ENCODE measurements at regions not wholly inside any gene's neighbourhood (a gene's known extent, or its start where the extent isn't known, plus 50 kb on each side); places are given as distances from the start of the nearest gene placed in this dataset.

GRCh38 chr1:30535595-30536325, 187.6 kb downstream of the MATN1 start:
- Histone ChIP-seq H3K27ac (ENCODE audit: insufficient read depth, low read length, poor library complexity, severe bottlenecking) (no peak overlapping the region), H3K9me3 (ENCODE audit: control insufficient read depth, low read length) (no peaks in the 10 kb centered on the region), H3K4me1 (ENCODE audit: control insufficient read depth, insufficient read depth, low read length, poor library complexity, severe bottlenecking) (no peaks in the 10 kb centered on the region), H3K27me3 (replicated peaks; ENCODE audit: control insufficient read depth, insufficient read depth, low read length, poor library complexity, severe bottlenecking) (no peaks in the 10 kb centered on the region), H3K4me3 (ENCODE audit: insufficient read depth, low read depth, low read length, poor library complexity, severe bottlenecking) (no peak overlapping the region), H3K36me3 (ENCODE audit: control insufficient read depth, insufficient read depth, low read length) (no peaks in the 10 kb centered on the region)
- DNase-seq, result no peak

DNA sequence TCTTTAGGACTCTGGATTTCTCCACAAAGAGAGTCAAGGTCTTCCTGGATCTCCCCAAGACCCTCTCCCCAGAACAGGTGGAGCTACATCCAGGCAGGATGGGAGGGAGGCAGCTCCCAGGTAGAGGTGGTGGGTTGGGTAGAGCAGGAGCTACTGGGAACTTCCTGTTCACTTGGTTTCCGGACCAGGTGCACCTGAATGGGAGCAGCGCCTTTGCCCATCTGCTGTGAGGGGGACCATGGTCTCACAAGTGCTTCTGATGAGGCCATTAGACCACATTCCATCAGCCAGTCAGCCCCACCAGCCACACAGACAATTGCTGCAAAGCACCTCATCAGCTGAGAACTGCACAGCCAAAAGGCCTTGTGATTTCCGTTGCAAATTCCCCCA, 188.8 kb downstream of the MATN1 start:
- no peak for DNase-seq
- H3K4me3 ChIP-seq (ENCODE audit: insufficient read depth, low read depth, low read length, poor library complexity, severe bottlenecking), result no peak overlapping the region

DNA sequence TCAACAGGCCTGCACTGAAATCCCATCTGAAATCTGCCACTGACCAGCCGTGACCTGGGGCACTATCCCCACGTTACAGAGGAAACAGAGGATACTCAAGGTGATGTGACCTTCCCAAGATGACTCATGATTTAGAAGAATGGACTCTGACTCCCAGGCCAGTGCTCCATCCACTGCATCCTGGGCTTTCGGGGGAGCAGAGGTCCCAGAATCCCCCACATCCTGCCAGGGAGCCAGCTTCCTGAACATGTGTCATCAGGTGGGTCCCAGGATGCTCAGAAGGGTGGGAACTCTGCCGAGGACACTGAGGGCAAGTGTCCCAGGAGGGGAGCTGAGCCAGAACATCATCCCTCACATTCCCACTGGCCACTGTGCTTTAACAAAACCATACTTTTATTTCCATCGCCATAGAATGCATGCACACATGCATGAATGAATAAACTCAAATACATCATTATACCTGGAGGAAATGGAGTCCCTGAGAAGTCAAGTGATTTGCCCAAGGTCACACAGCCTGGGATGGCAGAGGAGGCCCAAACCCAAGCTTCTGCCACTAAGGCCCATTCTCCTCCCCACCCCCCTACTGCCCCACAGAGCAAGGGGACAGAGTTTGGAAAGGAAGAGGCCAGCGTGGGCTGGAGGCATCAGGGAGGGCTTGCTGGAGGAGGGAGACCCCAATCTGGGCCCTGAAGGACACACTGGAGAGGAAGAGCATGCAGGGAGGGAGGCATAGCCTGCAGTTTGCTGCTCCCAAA, 189.4 kb downstream of the MATN1 start:
- Histone ChIP-seq H3K4me1 (ENCODE audit: control insufficient read depth, insufficient read depth, low read length, poor library complexity, severe bottlenecking) (no peaks in the 10 kb centered on the region), H3K36me3 (ENCODE audit: control insufficient read depth, insufficient read depth, low read length) (no peaks in the 10 kb centered on the region)
- no peak for DNase-seq

More for the DNA sequence above, 188.8 kb downstream of the MATN1 start:
- Histone ChIP-seq H3K9me3 (ENCODE audit: control insufficient read depth, low read length) (no peaks in the 10 kb centered on the region), H3K36me3 (ENCODE audit: control insufficient read depth, insufficient read depth, low read length) (no peaks in the 10 kb centered on the region), H3K27me3 (replicated peaks; ENCODE audit: control insufficient read depth, insufficient read depth, low read length, poor library complexity, severe bottlenecking) (no peaks in the 10 kb centered on the region), H3K27ac (ENCODE audit: insufficient read depth, low read length, poor library complexity, severe bottlenecking) (no peak overlapping the region), H3K4me1 (ENCODE audit: control insufficient read depth, insufficient read depth, low read length, poor library complexity, severe bottlenecking) (no peaks in the 10 kb centered on the region)

DNA sequence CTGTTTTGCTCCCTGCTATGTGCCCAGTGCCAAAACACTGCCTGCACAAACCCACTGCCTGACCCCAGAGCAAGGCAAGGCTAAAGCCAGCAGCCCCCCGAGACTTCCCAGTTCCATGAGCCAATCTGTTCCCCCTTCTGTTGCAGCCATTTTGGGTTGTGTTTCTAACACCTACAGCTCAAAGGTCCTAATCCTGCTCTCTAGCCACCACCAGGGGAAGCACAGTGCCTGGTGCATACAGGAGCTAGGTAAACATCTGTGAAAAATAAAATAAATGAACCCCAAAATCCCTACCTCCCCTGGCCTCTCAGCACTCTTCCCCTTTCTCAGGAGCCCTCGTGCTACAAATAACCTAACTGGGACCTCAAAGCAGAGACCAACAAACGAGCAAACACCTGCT, 190.2 kb downstream of the MATN1 start:
- DNase-seq, result no peak
- H3K9me3 ChIP-seq (ENCODE audit: control insufficient read depth, low read length), result no peaks in the 10 kb centered on the region

More for the DNA sequence above, 189.4 kb downstream of the MATN1 start:
- Histone ChIP-seq H3K9me3 (ENCODE audit: control insufficient read depth, low read length) (no peaks in the 10 kb centered on the region), H3K27me3 (replicated peaks; ENCODE audit: control insufficient read depth, insufficient read depth, low read length, poor library complexity, severe bottlenecking) (no peaks in the 10 kb centered on the region), H3K4me3 (ENCODE audit: insufficient read depth, low read depth, low read length, poor library complexity, severe bottlenecking) (no peak overlapping the region), H3K27ac (ENCODE audit: insufficient read depth, low read length, poor library complexity, severe bottlenecking) (no peak overlapping the region)

GRCh38 chr1:30532621-30533020, 190.8 kb downstream of the MATN1 start:
- no peak overlapping the region for H3K27ac ChIP-seq (ENCODE audit: insufficient read depth, low read length, poor library complexity, severe bottlenecking)
- no peaks in the 10 kb centered on the region for H3K4me1 ChIP-seq (ENCODE audit: control insufficient read depth, insufficient read depth, low read length, poor library complexity, severe bottlenecking)

More for the DNA sequence above, 190.2 kb downstream of the MATN1 start:
- Histone ChIP-seq H3K27me3 (replicated peaks; ENCODE audit: control insufficient read depth, insufficient read depth, low read length, poor library complexity, severe bottlenecking) (no peaks in the 10 kb centered on the region), H3K36me3 (ENCODE audit: control insufficient read depth, insufficient read depth, low read length) (no peaks in the 10 kb centered on the region), H3K27ac (ENCODE audit: insufficient read depth, low read length, poor library complexity, severe bottlenecking) (no peak overlapping the region), H3K4me1 (ENCODE audit: control insufficient read depth, insufficient read depth, low read length, poor library complexity, severe bottlenecking) (no peaks in the 10 kb centered on the region), H3K4me3 (ENCODE audit: insufficient read depth, low read depth, low read length, poor library complexity, severe bottlenecking) (no peak overlapping the region)

GRCh38 chr1:30527511-30528140, 195.8 kb downstream of the MATN1 start:
- Histone ChIP-seq H3K4me3 (ENCODE audit: insufficient read depth, low read depth, low read length, poor library complexity, severe bottlenecking) (no peak overlapping the region), H3K4me1 (ENCODE audit: control insufficient read depth, insufficient read depth, low read length, poor library complexity, severe bottlenecking) (no peaks in the 10 kb centered on the region), H3K36me3 (ENCODE audit: control insufficient read depth, insufficient read depth, low read length) (no peaks in the 10 kb centered on the region), H3K27me3 (replicated peaks; ENCODE audit: control insufficient read depth, insufficient read depth, low read length, poor library complexity, severe bottlenecking) (no peaks in the 10 kb centered on the region), H3K9me3 (ENCODE audit: control insufficient read depth, low read length) (no peaks in the 10 kb centered on the region), H3K27ac (ENCODE audit: insufficient read depth, low read length, poor library complexity, severe bottlenecking) (no peak overlapping the region)
- no peak for DNase-seq

More at GRCh38 chr1:30532621-30533020, 190.8 kb downstream of the MATN1 start:
- no peak for DNase-seq
- H3K27me3 ChIP-seq (replicated peaks; ENCODE audit: control insufficient read depth, insufficient read depth, low read length, poor library complexity, severe bottlenecking), result no peaks in the 10 kb centered on the region
- H3K36me3 ChIP-seq (ENCODE audit: control insufficient read depth, insufficient read depth, low read length), result no peaks in the 10 kb centered on the region
- H3K4me3 ChIP-seq (ENCODE audit: insufficient read depth, low read depth, low read length, poor library complexity, severe bottlenecking), result no peak overlapping the region
- H3K9me3 ChIP-seq (ENCODE audit: control insufficient read depth, low read length), result no peaks in the 10 kb centered on the region

GRCh38 chr1:30526652-30527345, 196.6 kb downstream of the MATN1 start:
- no peak for DNase-seq
- Histone ChIP-seq H3K36me3 (ENCODE audit: control insufficient read depth, insufficient read depth, low read length) (no peaks in the 10 kb centered on the region), H3K4me3 (ENCODE audit: insufficient read depth, low read depth, low read length, poor library complexity, severe bottlenecking) (no peak overlapping the region), H3K4me1 (ENCODE audit: control insufficient read depth, insufficient read depth, low read length, poor library complexity, severe bottlenecking) (no peaks in the 10 kb centered on the region), H3K27ac (ENCODE audit: insufficient read depth, low read length, poor library complexity, severe bottlenecking) (no peak overlapping the region), H3K9me3 (ENCODE audit: control insufficient read depth, low read length) (no peaks in the 10 kb centered on the region), H3K27me3 (replicated peaks; ENCODE audit: control insufficient read depth, insufficient read depth, low read length, poor library complexity, severe bottlenecking) (no peaks in the 10 kb centered on the region)

DNA sequence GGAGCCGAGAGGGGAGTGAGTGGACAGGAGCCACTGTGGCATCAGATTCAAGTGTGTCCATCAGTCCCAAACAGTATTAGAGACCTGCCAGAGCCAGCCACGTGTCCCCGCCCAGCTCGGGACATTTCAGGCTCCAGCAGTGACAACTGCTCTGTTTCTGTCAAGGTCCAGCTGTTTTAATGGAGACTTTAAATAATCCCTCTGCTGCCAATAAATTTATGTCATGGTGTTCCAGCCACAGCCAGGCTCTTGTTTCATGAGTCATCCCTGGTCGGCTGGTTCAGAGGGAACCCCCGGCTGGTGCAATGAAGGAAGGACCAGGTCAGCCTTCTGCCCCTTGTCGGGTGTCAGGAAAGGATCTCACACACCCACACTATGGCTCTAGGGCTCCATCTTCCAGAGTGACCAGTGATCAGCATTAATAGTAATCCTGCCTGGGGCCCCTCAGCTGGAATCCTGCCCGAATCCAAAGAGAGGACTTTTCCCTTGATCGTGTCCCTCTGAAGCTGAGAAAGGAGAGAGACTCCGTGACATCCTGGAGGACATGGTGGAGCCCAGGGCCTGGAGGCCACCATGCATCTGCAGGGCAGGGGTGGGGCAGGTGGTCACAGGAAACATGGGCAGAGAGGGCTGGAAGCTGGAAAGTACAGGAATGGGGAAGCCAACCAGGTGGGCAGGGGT, 197.3 kb downstream of the MATN1 start:
- Histone ChIP-seq H3K4me1 (ENCODE audit: control insufficient read depth, insufficient read depth, low read length, poor library complexity, severe bottlenecking) (no peaks in the 10 kb centered on the region), H3K4me3 (ENCODE audit: insufficient read depth, low read depth, low read length, poor library complexity, severe bottlenecking) (no peak overlapping the region), H3K9me3 (ENCODE audit: control insufficient read depth, low read length) (no peaks in the 10 kb centered on the region), H3K27me3 (replicated peaks; ENCODE audit: control insufficient read depth, insufficient read depth, low read length, poor library complexity, severe bottlenecking) (no peaks in the 10 kb centered on the region), H3K36me3 (ENCODE audit: control insufficient read depth, insufficient read depth, low read length) (no peaks in the 10 kb centered on the region), H3K27ac (ENCODE audit: insufficient read depth, low read length, poor library complexity, severe bottlenecking) (no peak overlapping the region)
- no peak for DNase-seq

DNA sequence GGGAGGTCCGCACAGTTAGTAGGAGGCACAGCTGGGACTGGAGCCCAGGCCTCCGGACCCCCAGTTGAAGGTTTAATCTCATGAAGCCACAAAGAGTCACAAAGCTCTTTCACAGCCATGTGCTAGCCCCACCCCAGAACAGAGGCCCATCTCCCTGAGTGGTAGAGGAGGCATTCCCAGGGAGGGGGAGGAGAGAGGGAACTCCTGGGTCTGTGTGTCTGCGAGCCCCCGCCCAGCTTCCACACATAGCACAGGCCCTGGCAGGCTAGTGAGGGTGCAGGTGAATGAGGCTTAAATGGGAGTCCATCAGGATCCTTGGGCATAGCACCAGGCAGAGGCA, 197.8 kb downstream of the MATN1 start:
- Histone ChIP-seq H3K36me3 (ENCODE audit: control insufficient read depth, insufficient read depth, low read length) (no peaks in the 10 kb centered on the region), H3K4me3 (ENCODE audit: insufficient read depth, low read depth, low read length, poor library complexity, severe bottlenecking) (no peak overlapping the region), H3K9me3 (ENCODE audit: control insufficient read depth, low read length) (no peaks in the 10 kb centered on the region), H3K27ac (ENCODE audit: insufficient read depth, low read length, poor library complexity, severe bottlenecking) (no peak overlapping the region), H3K4me1 (ENCODE audit: control insufficient read depth, insufficient read depth, low read length, poor library complexity, severe bottlenecking) (no peaks in the 10 kb centered on the region), H3K27me3 (replicated peaks; ENCODE audit: control insufficient read depth, insufficient read depth, low read length, poor library complexity, severe bottlenecking) (no peaks in the 10 kb centered on the region)
- DNase-seq, result no peak
